IPS-18a (cell line): ENCODE measurements at regions not wholly inside any gene's neighbourhood (a gene's known extent, or its start where the extent isn't known, plus 50 kb on each side); places are given as distances from the start of the nearest gene placed in this dataset.
"Not testable (repeated sequence)": the region's sequence is repeated elsewhere in the genome, so short reads cannot be mapped to it uniquely, and the experiment has no call there.

ENCODE experiments used
- H3K27ac ChIP-seq: one replicate; pipeline ENCODE4 v1.5.1; 2013; ENCODE audit warnings: low read length
- H3K27me3 ChIP-seq: one replicate; pipeline ENCODE4 v1.6.1; 2013; ENCODE audit warnings: mild to moderate bottlenecking, low read length; ENCODE audit not compliant: control insufficient read depth, insufficient read depth
- H3K36me3 ChIP-seq: one replicate; pipeline ENCODE4 v1.6.1; 2013; ENCODE audit warnings: low read depth, low read length; ENCODE audit not compliant: control insufficient read depth
- H3K4me1 ChIP-seq: one replicate; pipeline ENCODE4 v1.6.1; 2013; ENCODE audit warnings: low read depth, low read length; ENCODE audit not compliant: control insufficient read depth
- H3K4me3 ChIP-seq: one replicate; pipeline ENCODE4 v1.5.1; 2013; ENCODE audit warnings: low read length
- H3K9ac ChIP-seq: one replicate; pipeline ENCODE4 v1.6.1; 2013; ENCODE audit warnings: mild to moderate bottlenecking, low read length, moderate library complexity
- H3K9me3 ChIP-seq: one replicate; pipeline ENCODE4 v1.6.1; 2013; ENCODE audit warnings: low read depth, low read length; ENCODE audit not compliant: control insufficient read depth

DNA sequence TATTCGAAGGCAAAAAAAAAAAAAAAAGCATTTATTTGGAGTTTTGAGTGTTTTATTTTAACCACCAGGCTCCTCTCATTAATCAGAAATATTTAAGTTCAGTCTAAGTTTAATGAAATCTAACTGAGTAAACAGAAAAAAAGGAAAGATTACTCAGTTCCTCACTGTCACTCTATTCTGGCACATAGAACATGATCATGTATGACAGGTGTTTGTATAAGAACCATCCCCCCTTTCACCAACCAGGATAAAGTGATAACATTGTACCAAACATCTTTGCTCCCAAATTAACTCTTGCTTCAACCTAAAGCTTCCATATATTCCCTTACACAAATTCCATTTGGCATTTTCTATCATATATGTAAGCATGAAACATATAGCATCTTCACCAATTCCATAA lies 176.2 kb upstream of the HSF2 start:
- Histone ChIP-seq H3K36me3 (no peaks in the 10 kb centered on the region), H3K4me1 (no peaks in the 10 kb centered on the region), H3K9me3 (no peaks in the 10 kb centered on the region), H3K4me3 (no peak overlapping the region), H3K27ac (no peak overlapping the region), H3K27me3 (no peaks in the 10 kb centered on the region), H3K9ac (no peak overlapping the region)

- Histone ChIP-seq H3K9me3 (no peaks in the 10 kb centered on the region), H3K27me3 (no peaks in the 10 kb centered on the region)
Observed at GRCh38 chr6:122238861-122239260, 160.6 kb upstream of the HSF2 start.

GRCh38 chr6:122246906-122247658 lies 152.4 kb upstream of the HSF2 start:
- H3K9me3 ChIP-seq = no peaks in the 10 kb centered on the region
- no peaks in the 10 kb centered on the region for H3K4me1 ChIP-seq
- H3K4me3 ChIP-seq = no peak overlapping the region
- H3K36me3 ChIP-seq = no peaks in the 10 kb centered on the region
- H3K27me3 ChIP-seq = no peaks in the 10 kb centered on the region
- H3K27ac ChIP-seq = no peak overlapping the region
- H3K9ac ChIP-seq = no peak overlapping the region

More at GRCh38 chr6:122238861-122239260, 160.6 kb upstream of the HSF2 start:
- H3K4me1 ChIP-seq = no peaks in the 10 kb centered on the region
- H3K4me3 ChIP-seq = no peak overlapping the region
- H3K27ac ChIP-seq = no peak overlapping the region
- no peaks in the 10 kb centered on the region for H3K36me3 ChIP-seq
- H3K9ac ChIP-seq = no peak overlapping the region

- Histone ChIP-seq H3K9ac (no peak overlapping the region), H3K36me3 (no peaks in the 10 kb centered on the region), H3K9me3 (no peaks in the 10 kb centered on the region), H3K4me1 (no peaks in the 10 kb centered on the region), H3K4me3 (no peak overlapping the region), H3K27me3 (no peaks in the 10 kb centered on the region), H3K27ac (no peak overlapping the region)
Observed at GRCh38 chr6:122248001-122248669, 151.3 kb upstream of the HSF2 start.

GRCh38 chr6:122248844-122249243 lies 150.6 kb upstream of the HSF2 start:
- Histone ChIP-seq H3K27me3 (no peaks in the 10 kb centered on the region), H3K36me3 (no peaks in the 10 kb centered on the region), H3K4me3 (no peak overlapping the region), H3K9me3 (no peaks in the 10 kb centered on the region), H3K4me1 (no peaks in the 10 kb centered on the region), H3K9ac (no peak overlapping the region), H3K27ac (no peak overlapping the region)

DNA sequence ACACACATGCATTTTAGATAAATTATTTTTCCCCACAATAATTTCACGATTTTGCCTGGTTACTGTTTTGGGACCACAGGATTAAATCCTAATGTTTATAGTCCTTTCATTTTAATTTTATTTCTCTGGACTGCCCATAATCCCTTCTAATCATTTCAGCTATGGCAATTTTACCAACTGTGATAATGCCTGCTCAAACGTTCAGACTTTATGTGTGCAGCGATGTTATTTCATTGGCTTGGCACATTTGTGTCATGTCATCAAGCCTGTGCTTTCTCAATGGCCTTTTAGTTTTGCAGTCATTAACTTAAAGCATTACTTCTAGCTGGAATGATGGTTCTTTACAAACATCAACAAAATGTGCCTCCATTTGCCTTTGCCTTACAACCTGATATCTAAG lies 140.6 kb upstream of the HSF2 start:
- Histone ChIP-seq H3K9me3 (no peaks in the 10 kb centered on the region), H3K4me1 (peaks cover 6% of the 10 kb centered on the region), H3K9ac (no peak overlapping the region), H3K36me3 (no peaks in the 10 kb centered on the region), H3K4me3 (no peak overlapping the region), H3K27ac (no peak overlapping the region), H3K27me3 (no peaks in the 10 kb centered on the region)

GRCh38 chr6:122264557-122264956 lies 134.9 kb upstream of the HSF2 start:
- Histone ChIP-seq H3K4me3 (no peak overlapping the region), H3K36me3 (peaks cover 4% of the 10 kb centered on the region), H3K27ac (no peak overlapping the region), H3K27me3 (no peaks in the 10 kb centered on the region), H3K4me1 (peaks cover 17% of the 10 kb centered on the region), H3K9me3 (peaks cover 12% of the 10 kb centered on the region), H3K9ac (no peak overlapping the region)

DNA sequence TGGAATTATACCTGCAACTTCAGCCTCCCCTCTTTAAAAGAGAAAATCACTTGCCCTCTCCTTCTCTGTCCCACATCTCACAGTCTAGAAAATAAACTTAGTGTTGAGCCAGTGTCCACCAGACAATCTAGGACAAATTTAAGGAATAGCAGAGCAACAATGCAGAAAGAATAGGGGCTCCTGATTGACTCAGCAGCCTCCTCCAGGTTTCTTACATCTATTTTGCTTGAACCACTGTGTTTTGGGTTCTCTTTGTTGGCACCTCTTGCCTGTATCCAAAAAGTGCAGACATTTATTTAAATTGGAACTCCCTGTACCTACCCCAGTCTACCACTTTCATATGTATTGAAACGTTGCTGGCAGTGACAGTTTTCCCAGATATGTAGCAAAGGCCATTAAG lies 133.7 kb upstream of the HSF2 start:
- peaks cover 4% of the 10 kb centered on the region for H3K36me3 ChIP-seq
- H3K4me3 ChIP-seq = no peak overlapping the region
- H3K4me1 ChIP-seq = peaks cover 17% of the 10 kb centered on the region

DNA sequence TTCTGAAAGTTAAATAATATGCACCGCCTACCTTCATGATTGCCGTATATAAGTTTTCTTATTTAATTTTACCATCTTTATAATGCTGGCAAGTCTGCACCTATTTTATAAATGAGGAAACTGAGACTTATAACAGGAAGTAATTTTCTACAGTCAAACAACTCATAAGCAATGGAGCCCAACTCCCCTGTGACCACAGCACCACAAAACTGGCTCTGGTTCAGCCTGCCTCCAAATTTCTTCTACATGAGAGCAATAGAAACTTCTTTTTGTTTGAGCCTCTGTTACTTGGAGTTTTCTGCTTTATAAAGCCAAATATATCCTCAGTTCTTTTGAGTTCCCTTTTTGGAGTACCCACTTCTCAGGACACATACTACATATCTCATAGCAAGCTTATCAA lies 131.1 kb upstream of the HSF2 start:
- H3K4me3 ChIP-seq = no peak overlapping the region
- H3K27me3 ChIP-seq = no peaks in the 10 kb centered on the region
- no peak overlapping the region for H3K9ac ChIP-seq
- peaks cover 4% of the 10 kb centered on the region for H3K36me3 ChIP-seq
- H3K27ac ChIP-seq = no peak overlapping the region
- peaks cover 12% of the 10 kb centered on the region for H3K9me3 ChIP-seq
- H3K4me1 ChIP-seq = peaks cover 15% of the 10 kb centered on the region

More for the DNA sequence above, 133.7 kb upstream of the HSF2 start:
- Histone ChIP-seq H3K9ac (no peak overlapping the region), H3K27ac (no peak overlapping the region), H3K27me3 (no peaks in the 10 kb centered on the region), H3K9me3 (peaks cover 12% of the 10 kb centered on the region)

DNA sequence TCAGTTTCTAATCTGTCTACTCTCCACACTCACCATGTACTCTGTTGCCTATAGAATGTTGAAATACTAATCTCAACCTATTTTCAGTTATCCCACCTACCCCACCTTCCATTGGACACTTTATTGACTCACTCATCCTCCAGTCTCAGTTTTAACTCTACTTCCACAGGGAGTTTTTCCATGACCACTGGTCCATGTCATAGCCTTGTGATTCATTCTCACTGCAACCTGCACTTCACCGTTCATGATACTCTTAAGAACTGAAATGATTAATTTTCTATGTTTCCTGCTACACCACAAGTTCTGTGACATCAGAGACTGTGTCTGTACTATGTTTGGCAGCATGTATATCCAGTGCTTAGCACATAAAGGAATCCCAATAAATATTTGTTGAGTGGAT lies 122.8 kb upstream of the HSF2 start:
- H3K36me3 ChIP-seq = no peaks in the 10 kb centered on the region
- H3K9ac ChIP-seq = no peak overlapping the region
- H3K27me3 ChIP-seq = no peaks in the 10 kb centered on the region

DNA sequence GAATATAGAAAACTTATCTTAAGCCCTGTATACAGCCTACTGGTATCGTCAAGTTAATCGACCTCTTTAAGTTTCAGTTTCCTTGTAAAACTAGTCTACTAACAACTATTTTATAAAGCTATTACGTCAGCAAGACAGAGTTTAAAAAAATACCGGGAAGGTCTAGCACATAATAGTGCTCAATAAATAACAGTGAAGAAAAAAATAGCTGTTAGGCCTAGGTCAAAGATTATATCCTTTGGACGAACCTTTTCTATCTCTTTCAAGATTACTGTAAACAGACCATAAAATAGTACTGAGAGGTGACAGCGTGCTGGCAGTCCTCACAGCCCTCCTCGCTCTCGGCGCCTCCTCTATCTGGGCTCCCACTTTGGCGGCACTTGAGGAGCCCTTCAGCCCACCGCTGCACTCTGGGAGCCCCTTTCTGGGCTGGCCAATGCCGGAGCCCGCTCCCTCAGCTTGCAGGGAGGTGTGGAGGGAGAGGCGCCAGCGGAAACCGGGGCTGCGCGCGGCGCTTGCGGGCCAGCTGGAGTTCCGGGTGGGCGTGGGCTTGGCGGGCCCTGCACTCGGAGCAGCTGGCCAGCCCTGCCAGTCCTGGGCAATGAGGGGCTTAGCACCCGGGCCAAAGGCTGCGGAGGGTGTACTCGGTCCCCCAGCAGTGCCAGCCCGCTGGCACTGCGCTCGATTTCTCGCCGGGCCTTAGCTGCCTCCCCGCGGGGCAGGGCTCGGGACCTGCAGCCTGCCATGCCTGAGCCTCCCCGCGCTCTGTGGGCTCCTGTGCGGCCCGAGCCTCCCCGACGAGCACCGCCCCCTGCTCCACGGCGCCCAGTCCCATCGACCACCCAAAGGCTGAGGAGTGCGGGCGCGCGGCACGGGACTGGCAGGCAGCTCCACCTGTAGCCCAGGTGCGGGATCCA lies 119.1 kb upstream of the HSF2 start:
- H3K4me1 ChIP-seq, H3K36me3 ChIP-seq, H3K27ac ChIP-seq, H3K27me3 ChIP-seq, H3K9me3 ChIP-seq, H3K9ac ChIP-seq, H3K4me3 ChIP-seq: not testable (repeated sequence)

More for the DNA sequence above, 122.8 kb upstream of the HSF2 start:
- Histone ChIP-seq H3K9me3 (no peaks in the 10 kb centered on the region), H3K4me1 (no peaks in the 10 kb centered on the region), H3K4me3 (no peak overlapping the region), H3K27ac (no peak overlapping the region)
